Gastrocnemius medialis (tissue), 4 donors: ENCODE measurements at regions not wholly inside any gene's neighbourhood (a gene's known extent, or its start where the extent isn't known, plus 50 kb on each side); places are given as distances from the start of the nearest gene placed in this dataset.

Source experiments
- ATAC-seq, 2 donors: fragments of 150-250 bp; one replicate each; pipeline ENCODE4 v1.9.1; 2016
- DNase-seq, 2 donors: peaks; one replicate each; pipeline ENCODE4 v3.0.0-alpha.2; 2019
- H3K27ac ChIP-seq, 4 donors: fragments of 200-600 bp; sonication (generic); 1 replicate in 1 of 4; 2 replicates in 3 of 4; pipeline ENCODE4 v1.5.1; 2016 to 2018; ENCODE audit warnings: mild to moderate bottlenecking in 2 of 4, moderate library complexity in 1 of 4
- H3K27me3 ChIP-seq, 3 donors: fragments of 200-600 bp; sonication (generic) in 2 of 3; 1 replicate in 1 of 3; 2 replicates in 2 of 3; pipeline versions ENCODE4 v1.5.1 to v1.6.0; 2016 to 2019; ENCODE audit warnings: mild to moderate bottlenecking in 1 of 3, moderate library complexity in 1 of 3
- H3K36me3 ChIP-seq, 2 donors: fragments of 200-600 bp; sonication (generic) in 1 of 2; one replicate each; pipeline ENCODE4 v1.5.1; 2017 to 2018
- H3K4me1 ChIP-seq, 2 donors: fragments of 200-600 bp; sonication (generic) in 1 of 2; one replicate each; pipeline ENCODE4 v1.5.1; 2016 to 2017; ENCODE audit warnings: mild to moderate bottlenecking in 2 of 2
- H3K4me3 ChIP-seq, 4 donors: fragments of 200-600 bp; sonication (generic) in 3 of 4; 1 replicate in 1 of 4; 2 replicates in 3 of 4; pipeline ENCODE4 v1.5.1; 2016 to 2019; ENCODE audit warnings: mild to moderate bottlenecking in 2 of 4
- H3K9me3 ChIP-seq, 3 donors: fragments of 200-600 bp; sonication (generic) in 2 of 3; 1 replicate in 1 of 3; 2 replicates in 2 of 3; pipeline ENCODE4 v1.5.1; 2016 to 2019
- CTCF ChIP-seq, 5 experiments: fragments of 450-650 bp in 3 of 5; fragments of 200-600 bp in 2 of 5; sonication (generic) in 2 of 5; IDR thresholded peaks in 4 of 5; conservative IDR thresholded peaks in 1 of 5; 1 replicate in 4 of 5; 2 replicates in 1 of 5; pipeline ENCODE4 v1.5.1; 2016 to 2019; ENCODE audit warnings: antibody characterized with exemption in 5 of 5, mild to moderate bottlenecking in 3 of 5, moderate library complexity in 3 of 5
- POLR2A ChIP-seq, 2 donors: fragments of 450-650 bp; IDR thresholded peaks; one replicate each; pipeline ENCODE4 v1.6.1; 2017; ENCODE audit warnings: antibody characterized with exemption in 2 of 2, mild to moderate bottlenecking in 2 of 2, moderate library complexity in 2 of 2
- in situ Hi-C, 4 donors: fragments of 200-750 bp; cut with MboI; loops; one replicate each; pipeline versions ENCODE4 v1.15.0 to v1.8.0; 2017; ENCODE audit warnings: low sequenced_read_pairs in 4 of 4
- intact Hi-C: fragments of 100-400 bp; cut with DNase I; formaldehyde crosslinking; loops from one replicate; pipeline ENCODE4 v1.15.1; 2023; ENCODE audit warnings: low total_unique reads

DNA sequence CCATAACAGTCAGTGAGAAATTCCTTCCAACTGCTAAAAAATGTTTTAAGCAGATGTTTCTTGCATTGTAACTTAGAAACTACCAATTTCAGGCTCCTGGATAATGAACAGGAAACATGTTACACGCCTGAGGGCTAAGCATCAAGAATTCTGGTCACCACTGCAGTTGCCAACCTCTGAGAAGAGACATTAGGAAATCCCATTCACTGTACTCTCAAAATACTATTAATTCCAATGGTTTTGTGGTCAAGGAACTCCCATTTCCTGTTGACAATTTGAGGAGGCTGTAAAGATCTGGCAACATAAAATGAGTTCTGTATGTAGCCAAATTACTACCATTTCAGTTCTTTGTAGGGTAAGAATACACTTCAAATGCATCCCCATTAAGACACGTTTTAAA lies 456.0 kb upstream of the MEF2C start:
- DNase-seq (no peak), ATAC-seq (no peak)
- Histone ChIP-seq H3K9me3 (no peaks in the 10 kb centered on the region), H3K27me3 (no peaks in the 10 kb centered on the region), H3K4me3 (no peak overlapping the region), H3K27ac (no peak overlapping the region), H3K4me1 (peaks cover 0 to 4% of the 10 kb centered on the region in 2 donors), H3K36me3 (no peaks in the 10 kb centered on the region)
- intact Hi-C loops, result no loop called here
- no peak for TF ChIP-seq POLR2A (IDR thresholded peaks at IDR 0.05)
- no peak for TF ChIP-seq CTCF (IDR thresholded peaks at IDR 0.05 in 4 of 5, conservative IDR thresholded peaks at IDR 0.05 in 1 of 5)
- in situ Hi-C loops, result no loop called here

DNA sequence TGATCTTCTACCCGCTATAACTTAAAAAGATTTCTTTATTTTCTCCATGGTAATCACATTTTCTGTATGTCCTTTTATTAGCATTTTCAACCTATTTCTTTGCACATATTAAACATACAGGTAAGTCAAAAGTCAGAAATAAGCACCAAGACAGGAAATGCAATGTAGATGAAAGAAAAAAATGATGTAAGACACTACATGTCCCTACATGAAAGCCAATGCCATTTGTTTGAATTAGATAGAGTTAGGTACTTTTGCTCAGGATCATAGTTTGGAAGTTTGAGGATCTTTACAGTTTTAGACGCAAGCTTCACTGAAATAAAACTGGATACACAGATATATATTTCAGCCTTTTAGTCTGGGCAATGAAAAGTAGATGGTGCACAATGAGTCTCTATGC lies 453.1 kb upstream of the MEF2C start:
- intact Hi-C loops, result no loop called here
- in situ Hi-C loops, result no loop called here
- no peak for DNase-seq
- no peak for ATAC-seq
- no peak overlapping the region for H3K27ac ChIP-seq
- no peak overlapping the region for H3K4me3 ChIP-seq
- H3K9me3 ChIP-seq, result no peaks in the 10 kb centered on the region
- H3K4me1 ChIP-seq, result no peaks in the 10 kb centered on the region
- no peaks in the 10 kb centered on the region for H3K36me3 ChIP-seq
- H3K27me3 ChIP-seq, result no peaks in the 10 kb centered on the region
- TF ChIP-seq POLR2A (IDR thresholded peaks at IDR 0.05), result no peak
- TF ChIP-seq CTCF (IDR thresholded peaks at IDR 0.05 in 4 of 5, conservative IDR thresholded peaks at IDR 0.05 in 1 of 5), result no peak

GRCh38 chr5:89330140-89330539 lies 447.2 kb upstream of the MEF2C start:
- DNase-seq, result no peak
- intact Hi-C loops, result no loop called here

GRCh38 chr5:89327608-89328007 lies 444.6 kb upstream of the MEF2C start:
- Histone ChIP-seq H3K27ac (no peak overlapping the region), H3K4me3 (no peak overlapping the region), H3K36me3 (no peaks in the 10 kb centered on the region), H3K9me3 (no peaks in the 10 kb centered on the region), H3K4me1 (no peaks in the 10 kb centered on the region), H3K27me3 (no peaks in the 10 kb centered on the region)
- intact Hi-C loops (no loop called here), in situ Hi-C loops (no loop called here)
- DNase-seq (no peak), ATAC-seq (no peak)
- no peak for TF ChIP-seq CTCF (IDR thresholded peaks at IDR 0.05 in 4 of 5, conservative IDR thresholded peaks at IDR 0.05 in 1 of 5)
- TF ChIP-seq POLR2A (IDR thresholded peaks at IDR 0.05), result no peak

More at GRCh38 chr5:89330140-89330539, 447.2 kb upstream of the MEF2C start:
- no peak for TF ChIP-seq CTCF (IDR thresholded peaks at IDR 0.05 in 4 of 5, conservative IDR thresholded peaks at IDR 0.05 in 1 of 5)
- TF ChIP-seq POLR2A (IDR thresholded peaks at IDR 0.05), result no peak
- Histone ChIP-seq H3K27ac (no peak overlapping the region), H3K4me1 (no peaks in the 10 kb centered on the region), H3K27me3 (no peaks in the 10 kb centered on the region), H3K36me3 (no peaks in the 10 kb centered on the region), H3K4me3 (no peak overlapping the region), H3K9me3 (no peaks in the 10 kb centered on the region)
- no peak for ATAC-seq
- in situ Hi-C loops, result no loop called here

- no peak overlapping the region for H3K27ac ChIP-seq
- in situ Hi-C loops (no loop called here), intact Hi-C loops (no loop called here)
- H3K4me3 ChIP-seq, result no peak overlapping the region
- H3K27me3 ChIP-seq, result no peaks in the 10 kb centered on the region
- TF ChIP-seq CTCF (IDR thresholded peaks at IDR 0.05 in 4 of 5, conservative IDR thresholded peaks at IDR 0.05 in 1 of 5) (no peak), POLR2A (IDR thresholded peaks at IDR 0.05) (no peak)
- no peaks in the 10 kb centered on the region for H3K36me3 ChIP-seq
- no peaks in the 10 kb centered on the region for H3K9me3 ChIP-seq
- ATAC-seq, result no peak
- H3K4me1 ChIP-seq, result no peaks in the 10 kb centered on the region
- DNase-seq, result no peak
Measured at GRCh38 chr5:89324990-89325389, 442.0 kb upstream of the MEF2C start.
